ENCODE measurements at regions not wholly inside any gene's neighbourhood (a gene's known extent, or its start where the extent isn't known, plus 50 kb on each side); places are given as distances from the start of the nearest gene placed in this dataset.
"Not testable (repeated sequence)": the region's sequence is repeated elsewhere in the genome, so short reads cannot be mapped to it uniquely, and the experiment has no call there.

- H2BK15ac ChIP-seq (ENCODE audit: low read depth, low read length); H3K18ac ChIP-seq (ENCODE audit: low read depth, low read length); H3K27me3 ChIP-seq (ENCODE audit: control insufficient read depth, insufficient read depth, low read length); H3K9ac ChIP-seq (ENCODE audit: low read depth, low read length); in situ Hi-C loops (cut with MboI; ENCODE audit: low sequenced_read_pairs); H3K9me1 ChIP-seq (ENCODE audit: insufficient read depth, low read length); H4K91ac ChIP-seq (ENCODE audit: insufficient read depth, low read depth, low read length); H3K14ac ChIP-seq (replicated peaks; ENCODE audit: low read depth, low read length); H3K4me3 ChIP-seq (ENCODE audit: insufficient read depth, low read depth, low read length); H3K9me3 ChIP-seq (ENCODE audit: control insufficient read depth, insufficient read depth, low read length); H4K5ac ChIP-seq (ENCODE audit: low read depth, low read length); ATAC-seq (ENCODE audit: low read depth); H2BK120ac ChIP-seq (ENCODE audit: low read depth, low read length); H2BK5ac ChIP-seq (ENCODE audit: low read depth, low read length, poor library complexity, severe bottlenecking); H3K56ac ChIP-seq (ENCODE audit: extremely low read depth, insufficient read depth, low read length); DNase-seq; H2AK9ac ChIP-seq (replicated peaks; ENCODE audit: low read depth, low read length, poor library complexity); BruUV-seq (replicated peaks); H3K27ac ChIP-seq (ENCODE audit: insufficient read depth, low read length); POLR2A ChIA-PET (ENCODE audit: unreplicated experiment); intact Hi-C loops (cut with micrococcal nuclease); H3K23ac ChIP-seq (ENCODE audit: low read depth, low read length); H2AFZ ChIP-seq (replicated peaks; ENCODE audit: low read length, poor library complexity); H3K36me3 ChIP-seq (ENCODE audit: control insufficient read depth, insufficient read depth, low read length); H2BK20ac ChIP-seq (ENCODE audit: low read depth, low read length); H3K4ac ChIP-seq (ENCODE audit: low read depth, low read length); H3K4me2 ChIP-seq (ENCODE audit: low read depth, low read length); dilution Hi-C loops (cut with HindIII; ENCODE audit: low sequenced_read_pairs, unreplicated experiment); H3K4me1 ChIP-seq (ENCODE audit: control insufficient read depth, insufficient read depth, low read length); H4K20me1 ChIP-seq (ENCODE audit: insufficient read depth, low read length); H2AK5ac ChIP-seq (ENCODE audit: low read depth, low read length); H4K8ac ChIP-seq (ENCODE audit: low read depth in 2 of 2, low read length in 2 of 2); CTCF ChIA-PET; H3K79me1 ChIP-seq (ENCODE audit: low read depth in 1 of 2, low read length in 2 of 2): not testable (repeated sequence)
- no CpG with 5 or more reads among the region's 2 CpGs for WGBS, 2 experiments (ENCODE audit: extremely low coverage in 2 of 2, insufficient read length in 1 of 2)
These were observed 108.6 kb downstream of the TRIM69 start for GRCh38 chr15:44844936-44845335.

GRCh38 chr15:44846156-44846555, 109.8 kb downstream of the TRIM69 start:
- DNase-seq; H3K27ac ChIP-seq (ENCODE audit: insufficient read depth, low read length); H4K8ac ChIP-seq (ENCODE audit: low read depth in 2 of 2, low read length in 2 of 2); H3K4me3 ChIP-seq (ENCODE audit: insufficient read depth, low read depth, low read length); POLR2A ChIA-PET (ENCODE audit: unreplicated experiment); H3K18ac ChIP-seq (ENCODE audit: low read depth, low read length); H3K4ac ChIP-seq (ENCODE audit: low read depth, low read length); dilution Hi-C loops (cut with HindIII; ENCODE audit: low sequenced_read_pairs, unreplicated experiment); H3K56ac ChIP-seq (ENCODE audit: extremely low read depth, insufficient read depth, low read length); H3K4me2 ChIP-seq (ENCODE audit: low read depth, low read length); H3K23ac ChIP-seq (ENCODE audit: low read depth, low read length); H3K9me3 ChIP-seq (ENCODE audit: control insufficient read depth, insufficient read depth, low read length); H3K27me3 ChIP-seq (ENCODE audit: control insufficient read depth, insufficient read depth, low read length); H3K9ac ChIP-seq (ENCODE audit: low read depth, low read length); in situ Hi-C loops (cut with MboI; ENCODE audit: low sequenced_read_pairs); H3K4me1 ChIP-seq (ENCODE audit: control insufficient read depth, insufficient read depth, low read length); H2AK5ac ChIP-seq (ENCODE audit: low read depth, low read length); H2BK15ac ChIP-seq (ENCODE audit: low read depth, low read length); H4K20me1 ChIP-seq (ENCODE audit: insufficient read depth, low read length); intact Hi-C loops (cut with micrococcal nuclease); H4K91ac ChIP-seq (ENCODE audit: insufficient read depth, low read depth, low read length); H3K36me3 ChIP-seq (ENCODE audit: control insufficient read depth, insufficient read depth, low read length); H4K5ac ChIP-seq (ENCODE audit: low read depth, low read length); H2AFZ ChIP-seq (replicated peaks; ENCODE audit: low read length, poor library complexity); H2BK120ac ChIP-seq (ENCODE audit: low read depth, low read length); ATAC-seq (ENCODE audit: low read depth); CTCF ChIA-PET; H2BK5ac ChIP-seq (ENCODE audit: low read depth, low read length, poor library complexity, severe bottlenecking); BruUV-seq (replicated peaks); H2AK9ac ChIP-seq (replicated peaks; ENCODE audit: low read depth, low read length, poor library complexity); H3K14ac ChIP-seq (replicated peaks; ENCODE audit: low read depth, low read length); H2BK20ac ChIP-seq (ENCODE audit: low read depth, low read length); H3K79me1 ChIP-seq (ENCODE audit: low read depth in 1 of 2, low read length in 2 of 2); H3K9me1 ChIP-seq (ENCODE audit: insufficient read depth, low read length): not testable (repeated sequence)
- WGBS, 2 experiments (ENCODE audit: extremely low coverage in 2 of 2, insufficient read length in 1 of 2) = no CpG with 5 or more reads among the region's 1 CpG
